NCI-H128 (cell line): ENCODE measurements at regions not wholly inside any gene's neighbourhood (a gene's known extent, or its start where the extent isn't known, plus 50 kb on each side); places are given as distances from the start of the nearest gene placed in this dataset.
"Not testable (repeated sequence)": the region's sequence is repeated elsewhere in the genome, so short reads cannot be mapped to it uniquely, and the experiment has no call there.

Experiments used
- DNase-seq: peaks from one replicate; lab custom pipeline; 2025; ENCODE audit not compliant: unreplicated experiment; lab: John Stamatoyannopoulos, UW

DNA sequence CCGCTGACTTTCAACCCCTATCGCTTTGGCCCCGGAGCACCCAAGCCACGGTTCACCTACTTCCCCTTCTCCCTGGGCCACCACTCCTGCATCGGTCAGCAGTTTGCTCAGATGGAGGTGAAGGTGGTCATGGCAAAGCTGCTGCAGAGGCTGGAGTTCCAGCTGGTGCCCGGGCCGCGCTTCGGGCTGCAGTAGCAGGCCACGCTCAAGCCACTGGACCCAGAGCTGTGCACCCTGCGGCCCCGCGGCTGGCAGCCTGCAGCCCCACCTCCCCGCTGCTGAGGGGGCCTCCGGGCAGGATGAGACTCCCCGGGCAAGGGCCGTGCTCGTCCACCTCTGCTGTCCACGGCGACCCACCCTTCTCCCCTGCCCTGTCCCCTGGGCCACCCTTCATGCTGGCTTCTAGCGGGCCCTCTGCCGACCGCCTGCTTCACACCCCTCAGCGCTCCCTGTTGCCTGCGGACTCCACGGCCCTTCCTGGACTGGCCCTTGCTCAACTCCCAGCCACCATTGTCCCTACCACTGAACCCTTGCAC is 92.2 kb upstream of the TRABD2B start:
- no peak for DNase-seq

GRCh38 chr1:48084826-48085225 is 87.6 kb upstream of the TRABD2B start:
- DNase-seq: no peak

- DNase-seq: no peak
Observed at GRCh38 chr1:48082271-48082962, 85.2 kb upstream of the TRABD2B start.

GRCh38 chr1:48080331-48081255 is 83.4 kb upstream of the TRABD2B start:
- no peak for DNase-seq

- DNase-seq: no peak
Observed at GRCh38 chr1:48079096-48079495, 81.9 kb upstream of the TRABD2B start.

DNA sequence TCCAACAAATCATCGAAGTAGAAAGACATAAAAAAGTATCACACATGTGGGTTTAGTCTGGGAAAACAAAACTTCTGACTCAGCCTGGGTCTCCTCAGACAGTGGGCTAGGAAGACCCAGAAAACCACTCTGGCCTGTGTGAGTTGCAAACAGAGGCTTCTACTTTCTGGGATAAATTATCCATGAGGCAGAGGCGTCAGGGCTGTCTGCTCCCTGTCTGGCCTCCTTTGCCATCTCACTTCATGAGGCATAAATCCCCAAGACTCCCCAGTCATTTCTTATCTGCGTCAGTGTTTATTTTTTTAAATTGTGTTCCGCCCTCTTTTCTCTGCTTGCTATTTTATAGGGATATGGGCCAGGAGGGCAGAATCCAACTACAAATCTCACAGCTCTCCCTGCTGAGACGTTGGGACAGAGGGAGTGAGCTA is 80.6 kb upstream of the TRABD2B start:
- no peak for DNase-seq

GRCh38 chr1:48076017-48076416 is 78.8 kb upstream of the TRABD2B start:
- DNase-seq: no peak

- no peak for DNase-seq
Observed at GRCh38 chr1:48073798-48074530, 76.8 kb upstream of the TRABD2B start.

GRCh38 chr1:48071513-48071912 is 74.3 kb upstream of the TRABD2B start:
- DNase-seq: no peak

DNA sequence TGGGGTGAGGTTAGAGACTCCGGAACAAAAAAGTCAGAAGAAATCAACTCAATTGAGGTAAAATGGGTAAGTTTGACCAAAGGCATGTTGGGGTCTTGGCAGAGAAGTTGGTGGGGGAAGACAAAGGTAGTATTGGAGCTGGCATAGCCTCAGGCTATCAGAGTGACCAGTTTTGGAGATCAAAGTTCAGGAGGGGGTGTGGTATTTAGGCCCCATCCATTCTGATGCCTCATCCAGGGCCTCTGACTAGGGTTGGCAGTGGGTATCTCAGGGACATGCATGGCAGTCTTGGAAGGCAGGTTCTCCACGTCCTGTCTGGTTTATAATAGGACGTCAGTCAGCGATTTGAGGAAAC is 73.2 kb upstream of the TRABD2B start:
- DNase-seq: no peak

DNA sequence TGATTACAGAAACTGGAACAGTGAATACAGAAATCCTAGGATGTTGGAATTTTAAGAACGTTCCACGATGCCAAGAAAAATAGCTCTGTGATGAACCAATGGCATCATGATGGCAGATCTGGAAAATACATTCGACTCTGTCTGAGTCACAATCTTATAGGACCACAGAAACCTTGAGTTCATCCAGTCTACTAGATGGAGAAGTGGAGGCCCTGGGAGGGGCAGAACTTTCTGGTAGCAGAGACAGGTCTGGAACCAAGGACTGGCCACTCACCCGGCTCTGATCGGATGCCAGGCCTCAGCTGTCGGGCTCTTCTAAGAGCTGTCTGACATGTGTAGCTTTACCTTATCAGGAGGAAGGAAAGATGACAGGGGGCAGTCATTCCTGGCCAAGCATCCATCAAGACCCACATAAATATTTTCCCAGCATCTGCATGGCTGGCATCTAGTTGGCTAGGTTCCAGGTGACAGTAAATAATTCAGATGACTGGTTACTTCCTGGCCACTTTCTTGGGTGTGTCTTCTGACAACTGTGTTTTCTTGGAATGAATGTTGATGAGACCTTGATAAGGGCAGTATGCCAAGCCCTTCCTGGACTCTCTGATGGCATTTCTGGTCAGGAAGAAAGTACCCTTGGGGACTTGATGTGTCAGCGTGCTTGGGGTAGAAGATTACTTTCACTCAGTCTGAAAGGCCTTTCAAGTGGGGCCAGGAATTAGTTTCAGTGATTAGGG is 72.6 kb upstream of the TRABD2B start:
- DNase-seq: no peak

GRCh38 chr1:48068206-48068605 is 71.0 kb upstream of the TRABD2B start:
- DNase-seq: no peak

- DNase-seq: no peak
Observed at GRCh38 chr1:48066936-48067335, 69.8 kb upstream of the TRABD2B start.

- not testable (repeated sequence) for DNase-seq
Observed at GRCh38 chr1:48064693-48065092, 67.5 kb upstream of the TRABD2B start.

GRCh38 chr1:48062353-48062752 is 65.2 kb upstream of the TRABD2B start:
- no peak for DNase-seq

GRCh38 chr1:48061162-48062136 is 64.3 kb upstream of the TRABD2B start:
- peak; percentile 69 for DNase-seq

GRCh38 chr1:48059289-48059688 is 62.1 kb upstream of the TRABD2B start:
- no peak for DNase-seq

DNA sequence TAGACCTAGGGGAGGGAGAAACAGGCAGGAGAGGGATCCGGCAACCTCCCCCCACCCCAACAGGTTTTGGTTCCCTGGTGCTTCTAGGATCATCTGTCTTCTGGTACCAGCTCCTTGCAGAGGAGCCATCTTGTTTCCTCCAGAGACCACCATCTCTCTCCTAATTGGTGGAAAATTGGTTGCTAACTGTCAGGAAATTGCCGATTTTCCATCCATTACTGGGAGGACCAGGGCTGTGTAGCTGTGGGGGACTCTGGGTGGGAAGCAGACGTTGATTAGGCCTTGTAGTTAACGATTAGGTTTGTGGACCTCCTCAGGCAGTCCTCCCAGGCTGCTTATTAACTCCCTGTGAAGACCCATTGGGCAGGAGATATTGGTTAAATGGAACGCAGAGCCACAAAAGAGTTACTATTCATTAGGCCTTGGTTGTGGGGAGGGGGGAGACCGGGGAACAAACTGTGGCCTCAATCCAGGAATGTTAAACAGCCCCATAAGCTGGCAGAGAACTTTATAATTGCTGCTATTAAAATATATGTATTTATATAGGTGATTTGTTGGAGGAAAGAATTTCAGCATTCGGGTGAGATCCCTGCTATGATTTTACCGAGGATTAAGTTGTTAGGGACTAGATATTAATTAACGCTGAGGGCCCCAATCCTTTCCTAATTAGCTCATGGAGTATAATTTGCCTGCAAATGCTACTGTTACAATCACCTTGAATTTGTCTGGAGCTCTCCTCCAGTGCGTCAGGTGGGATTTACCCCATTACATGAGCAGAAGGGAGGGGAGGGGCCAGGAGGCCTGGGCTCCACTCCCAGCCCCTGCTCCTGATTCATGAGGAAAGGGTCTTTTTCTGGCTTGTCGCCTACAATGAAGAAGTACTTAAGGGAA is 61.2 kb upstream of the TRABD2B start:
- DNase-seq: no peak

DNA sequence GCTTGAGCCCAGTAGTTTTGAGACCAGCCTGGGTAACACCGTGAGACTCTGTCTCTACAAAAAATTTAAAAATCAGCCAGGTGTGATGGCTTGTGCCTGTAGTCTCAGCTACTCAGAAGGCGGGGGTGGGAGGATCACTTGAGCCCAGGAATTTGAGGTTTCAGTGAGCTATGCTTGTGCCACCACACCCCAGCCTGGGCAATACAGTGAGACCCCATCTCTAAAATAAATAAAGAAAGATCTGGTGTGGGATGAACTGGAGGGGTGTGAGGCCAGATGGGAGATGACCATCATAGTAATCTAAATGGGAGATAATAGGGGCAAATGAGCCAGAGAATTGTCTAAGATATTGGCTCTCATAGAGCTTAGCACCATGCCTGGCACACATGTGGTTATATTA is 60.1 kb upstream of the TRABD2B start:
- DNase-seq: no peak
